ENCODE measurements at regions not wholly inside any gene's neighbourhood (a gene's known extent, or its start where the extent isn't known, plus 50 kb on each side); places are given as distances from the start of the nearest gene placed in this dataset.

DNA sequence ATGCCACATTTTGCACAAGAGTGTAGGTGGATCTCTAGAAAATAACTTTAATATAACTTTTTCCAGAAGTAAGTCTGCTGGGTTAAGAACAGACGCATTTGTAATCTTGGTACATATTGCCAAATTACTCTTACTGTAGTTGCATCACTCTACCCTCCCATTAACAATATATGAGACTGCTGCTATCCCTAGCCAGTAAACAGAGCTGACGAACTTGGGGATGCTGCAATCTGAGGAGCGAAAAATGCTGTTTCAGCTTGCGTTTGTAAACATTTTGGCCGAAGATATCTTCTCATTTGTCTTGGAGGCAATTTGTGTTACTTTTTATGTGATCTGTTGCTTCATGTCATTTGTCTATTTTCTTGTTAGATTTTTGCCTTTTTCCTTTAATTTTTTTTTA lies 1482.8 kb downstream of the OLFM4 start:
- TF ChIP-seq, protein P1, sequence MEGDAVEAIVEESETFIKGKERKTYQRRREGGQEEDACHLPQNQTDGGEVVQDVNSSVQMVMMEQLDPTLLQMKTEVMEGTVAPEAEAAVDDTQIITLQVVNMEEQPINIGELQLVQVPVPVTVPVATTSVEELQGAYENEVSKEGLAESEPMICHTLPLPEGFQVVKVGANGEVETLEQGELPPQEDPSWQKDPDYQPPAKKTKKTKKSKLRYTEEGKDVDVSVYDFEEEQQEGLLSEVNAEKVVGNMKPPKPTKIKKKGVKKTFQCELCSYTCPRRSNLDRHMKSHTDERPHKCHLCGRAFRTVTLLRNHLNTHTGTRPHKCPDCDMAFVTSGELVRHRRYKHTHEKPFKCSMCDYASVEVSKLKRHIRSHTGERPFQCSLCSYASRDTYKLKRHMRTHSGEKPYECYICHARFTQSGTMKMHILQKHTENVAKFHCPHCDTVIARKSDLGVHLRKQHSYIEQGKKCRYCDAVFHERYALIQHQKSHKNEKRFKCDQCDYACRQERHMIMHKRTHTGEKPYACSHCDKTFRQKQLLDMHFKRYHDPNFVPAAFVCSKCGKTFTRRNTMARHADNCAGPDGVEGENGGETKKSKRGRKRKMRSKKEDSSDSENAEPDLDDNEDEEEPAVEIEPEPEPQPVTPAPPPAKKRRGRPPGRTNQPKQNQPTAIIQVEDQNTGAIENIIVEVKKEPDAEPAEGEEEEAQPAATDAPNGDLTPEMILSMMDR (IDR thresholded peaks at IDR 0.05; ENCODE audit: extremely low read depth in 1 of 2, insufficient read depth in 1 of 2, low read depth in 1 of 2, low read length in 2 of 2) = no peak
- no peak for TF ChIP-seq POLR2A (IDR thresholded peaks at IDR 0.05; ENCODE audit: low read depth, low read length)
- no peak for TF ChIP-seq POLR2AphosphoS5 (IDR thresholded peaks at IDR 0.05; ENCODE audit: insufficient read depth, low read depth, low read length)
- no peak for TF ChIP-seq EZH2 (IDR thresholded peaks at IDR 0.05; ENCODE audit: borderline replicate concordance, low read depth, low read length, severe bottlenecking)
